ENCODE measurements at regions not wholly inside any gene's neighbourhood (a gene's known extent, or its start where the extent isn't known, plus 50 kb on each side); places are given as distances from the start of the nearest gene placed in this dataset.

DNA sequence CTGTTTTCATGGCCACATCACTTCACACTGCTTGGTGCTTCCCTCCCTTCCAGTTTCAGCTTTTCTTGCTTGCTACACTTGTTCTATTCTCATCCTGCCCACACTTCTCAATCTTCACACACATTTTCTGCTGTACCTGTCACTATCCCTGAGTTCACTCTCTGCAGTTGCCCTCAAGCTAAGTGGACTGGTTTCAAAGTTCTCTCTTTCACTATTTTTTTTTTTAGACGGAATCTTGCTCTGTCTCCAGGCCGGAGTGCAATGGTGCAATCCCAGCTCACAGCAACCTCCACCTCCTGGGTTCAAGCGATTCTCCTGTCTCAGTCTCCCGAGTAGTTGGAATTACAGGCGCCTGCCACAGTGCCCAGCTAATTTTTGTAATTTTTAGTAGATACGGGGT lies 130.6 kb upstream of the FAM83B start:
- TF ChIP-seq CTCF (IDR thresholded peaks at IDR 0.05): no peak
- no peak for TF ChIP-seq POLR2A (IDR thresholded peaks at IDR 0.05)
- TF ChIP-seq EP300 (IDR thresholded peaks at IDR 0.05): no peak

Data from tibial nerve (tissue), 4 donors.